ENCODE measurements at regions not wholly inside any gene's neighbourhood (a gene's known extent, or its start where the extent isn't known, plus 50 kb on each side); places are given as distances from the start of the nearest gene placed in this dataset.
"Not testable (repeated sequence)": the region's sequence is repeated elsewhere in the genome, so short reads cannot be mapped to it uniquely, and the experiment has no call there.

GRCh38 chr5:169374111-169374510 lies 73.2 kb upstream of the SLIT3 start:
- no peak for DNase-seq
- H3K36me3 ChIP-seq = no peaks in the 10 kb centered on the region
- no peaks in the 10 kb centered on the region for H3K4me1 ChIP-seq
- H3K4me3 ChIP-seq = no peak overlapping the region
- no peaks in the 10 kb centered on the region for H3K9me3 ChIP-seq (replicated peaks)
- H3K27me3 ChIP-seq = no peaks in the 10 kb centered on the region
- no peak overlapping the region for H3K27ac ChIP-seq

GRCh38 chr5:169371801-169372200 lies 70.9 kb upstream of the SLIT3 start:
- not testable (repeated sequence) for H3K9me3 ChIP-seq (replicated peaks); H3K27ac ChIP-seq; DNase-seq; H3K4me1 ChIP-seq; H3K4me3 ChIP-seq; H3K36me3 ChIP-seq; H3K27me3 ChIP-seq

DNA sequence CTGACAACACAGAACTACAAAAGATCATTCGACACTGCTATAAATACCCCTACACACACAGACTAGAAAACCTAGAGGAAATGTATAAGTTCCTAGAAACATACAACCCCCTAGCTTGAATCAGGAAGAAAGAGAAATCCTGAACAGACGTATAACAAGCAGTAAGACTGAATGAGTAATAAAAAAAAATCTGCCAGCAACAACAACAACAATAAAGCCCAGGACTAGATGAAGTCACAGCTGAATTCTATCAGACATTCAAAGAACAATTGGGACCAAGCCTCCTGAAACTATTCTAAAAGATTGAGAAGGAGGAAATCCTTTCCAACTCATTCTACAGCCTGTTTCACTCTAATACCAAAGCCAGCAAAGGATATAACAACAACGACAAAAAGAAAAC lies 68.2 kb upstream of the SLIT3 start:
- H3K27me3 ChIP-seq = no peaks in the 10 kb centered on the region
- no peak overlapping the region for H3K27ac ChIP-seq
- H3K4me3 ChIP-seq = no peak overlapping the region
- no peak for DNase-seq
- H3K9me3 ChIP-seq (replicated peaks) = no peaks in the 10 kb centered on the region
- H3K4me1 ChIP-seq = no peaks in the 10 kb centered on the region
- no peaks in the 10 kb centered on the region for H3K36me3 ChIP-seq

DNA sequence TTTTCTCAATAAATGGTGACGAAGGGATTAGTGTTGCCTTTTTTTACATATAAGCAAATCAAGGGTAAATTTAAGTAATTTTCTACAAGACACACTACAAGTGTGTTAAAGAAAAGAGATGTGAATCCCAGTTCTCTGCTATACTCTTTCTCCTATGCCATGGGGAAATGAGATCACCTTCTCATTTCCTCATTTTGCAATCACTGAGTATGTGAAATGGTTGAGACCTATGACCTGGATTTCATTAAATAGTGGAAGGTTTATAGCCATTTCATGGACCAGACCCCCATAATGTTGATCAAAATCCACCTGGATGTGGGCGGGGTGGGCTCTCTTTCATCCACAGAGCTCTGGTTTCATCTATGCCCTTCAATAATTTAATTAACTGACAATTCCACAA lies 66.9 kb upstream of the SLIT3 start:
- H3K36me3 ChIP-seq = no peaks in the 10 kb centered on the region
- H3K27ac ChIP-seq = no peak overlapping the region
- H3K9me3 ChIP-seq (replicated peaks) = no peaks in the 10 kb centered on the region
- no peak overlapping the region for H3K4me3 ChIP-seq
- no peaks in the 10 kb centered on the region for H3K27me3 ChIP-seq
- DNase-seq = no peak
- no peaks in the 10 kb centered on the region for H3K4me1 ChIP-seq

DNA sequence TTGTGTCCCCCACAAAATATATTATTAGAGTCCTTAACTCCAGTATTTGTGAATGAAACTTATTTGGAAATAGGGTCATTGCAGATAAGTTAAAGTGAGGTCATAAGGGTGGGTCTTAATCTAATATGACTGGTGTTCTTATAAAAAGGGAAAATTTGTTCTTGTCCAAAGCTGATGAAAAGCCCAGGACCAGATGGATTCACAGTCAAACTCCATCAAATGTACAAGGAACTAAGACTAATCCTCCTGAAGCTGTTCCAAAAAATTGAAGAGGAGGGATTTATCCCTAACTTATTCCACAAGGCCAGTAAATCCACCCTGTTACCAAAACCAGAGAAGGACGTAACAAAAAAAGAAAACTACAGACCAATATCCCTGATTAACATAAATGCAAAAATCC lies 56.4 kb upstream of the SLIT3 start:
- no peaks in the 10 kb centered on the region; the same call in 1 of the 2 replicates for H3K27me3 ChIP-seq
- no peak overlapping the region for H3K27ac ChIP-seq

GRCh38 chr5:169356811-169357210 lies 55.9 kb upstream of the SLIT3 start:
- Histone ChIP-seq H3K27ac (no peak overlapping the region), H3K27me3 (no peaks in the 10 kb centered on the region; the same call in 1 of the 2 replicates), H3K36me3 (no peaks in the 10 kb centered on the region), H3K4me3 (no peak overlapping the region), H3K9me3 (replicated peaks) (no peaks in the 10 kb centered on the region), H3K4me1 (no peaks in the 10 kb centered on the region)
- DNase-seq = no peak

More for the DNA sequence above, 56.4 kb upstream of the SLIT3 start:
- H3K4me1 ChIP-seq = no peaks in the 10 kb centered on the region
- H3K9me3 ChIP-seq (replicated peaks) = no peaks in the 10 kb centered on the region
- DNase-seq = no peak
- no peaks in the 10 kb centered on the region for H3K36me3 ChIP-seq
- H3K4me3 ChIP-seq = no peak overlapping the region

- no peaks in the 10 kb centered on the region; the same call in 1 of the 2 replicates for H3K27me3 ChIP-seq
- DNase-seq = no peak
- H3K36me3 ChIP-seq = no peaks in the 10 kb centered on the region
- H3K4me1 ChIP-seq = no peaks in the 10 kb centered on the region
- no peak overlapping the region for H3K4me3 ChIP-seq
- no peak overlapping the region for H3K27ac ChIP-seq
- H3K9me3 ChIP-seq (replicated peaks) = no peaks in the 10 kb centered on the region
Observed at GRCh38 chr5:169356181-169356580, 55.2 kb upstream of the SLIT3 start.

DNA sequence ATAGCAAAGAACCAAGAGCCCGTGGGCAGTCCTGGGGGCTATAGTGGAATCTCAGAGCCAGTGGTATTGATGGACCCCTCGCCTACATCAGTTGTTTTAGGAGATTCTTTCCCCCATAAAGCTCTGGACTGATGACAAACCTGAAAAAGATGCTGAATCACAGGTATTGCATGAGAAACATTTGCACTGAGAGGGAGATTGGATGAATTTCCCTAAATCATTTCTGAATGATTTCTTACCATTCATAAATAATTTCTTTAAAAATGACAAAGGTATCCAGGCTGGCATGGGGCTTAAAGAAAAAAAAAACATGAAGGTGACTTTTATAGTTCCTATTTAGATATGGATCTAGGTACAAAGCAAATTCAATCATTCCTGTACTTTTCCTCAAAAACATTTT lies 54.0 kb upstream of the SLIT3 start:
- no peak for DNase-seq
- Histone ChIP-seq H3K36me3 (no peaks in the 10 kb centered on the region), H3K4me3 (no peak overlapping the region), H3K4me1 (peaks cover 3% of the 10 kb centered on the region; the same call in 1 of the 2 replicates), H3K27ac (no peak overlapping the region), H3K27me3 (no peaks in the 10 kb centered on the region; the same call in 1 of the 2 replicates), H3K9me3 (replicated peaks) (no peaks in the 10 kb centered on the region)

GRCh38 chr5:169354263-169354662 lies 53.3 kb upstream of the SLIT3 start:
- Histone ChIP-seq H3K27me3 (no peaks in the 10 kb centered on the region; the same call in 1 of the 2 replicates), H3K36me3 (no peaks in the 10 kb centered on the region), H3K4me3 (no peak overlapping the region), H3K9me3 (replicated peaks) (no peaks in the 10 kb centered on the region), H3K4me1 (peaks cover 3% of the 10 kb centered on the region; the same call in 1 of the 2 replicates), H3K27ac (no peak overlapping the region)
- DNase-seq = no peak

- Histone ChIP-seq H3K4me3 (no peak overlapping the region), H3K27me3 (no peaks in the 10 kb centered on the region; the same call in 1 of the 2 replicates), H3K36me3 (no peaks in the 10 kb centered on the region), H3K9me3 (replicated peaks) (no peaks in the 10 kb centered on the region), H3K4me1 (peaks cover 3% of the 10 kb centered on the region; the same call in 1 of the 2 replicates), H3K27ac (no peak overlapping the region)
- no peak for DNase-seq
Observed at GRCh38 chr5:169352901-169353300, 52.0 kb upstream of the SLIT3 start.

DNA sequence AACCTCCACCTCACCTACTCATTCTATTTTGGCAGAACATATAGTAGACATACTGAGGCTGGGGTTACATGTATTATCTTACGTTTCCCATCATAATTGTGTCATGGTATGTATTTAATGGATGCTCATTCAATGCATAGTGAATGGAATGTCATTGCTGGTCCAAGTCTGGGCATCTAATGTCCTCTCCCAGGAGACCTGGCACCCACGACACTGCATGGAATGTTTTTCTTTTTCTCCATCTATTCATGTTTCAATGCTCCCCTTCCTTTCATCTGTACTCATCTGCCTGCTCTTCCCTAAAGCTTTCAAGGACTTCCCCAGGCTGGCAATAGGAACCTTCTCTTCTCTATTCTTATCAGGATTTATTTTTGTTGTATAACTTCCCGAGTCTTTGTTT lies 50.8 kb upstream of the SLIT3 start:
- Histone ChIP-seq H3K27ac (no peak overlapping the region), H3K27me3 (no peaks in the 10 kb centered on the region; the same call in 1 of the 2 replicates), H3K9me3 (replicated peaks) (no peaks in the 10 kb centered on the region), H3K4me3 (no peak overlapping the region), H3K4me1 (peaks cover 3% of the 10 kb centered on the region; the same call in 1 of the 2 replicates), H3K36me3 (no peaks in the 10 kb centered on the region)
- DNase-seq = no peak

GRCh38 chr5:169350759-169351240 lies 49.9 kb upstream of the SLIT3 start:
- peak; percentile 9 to 15 for DNase-seq
- no peaks in the 10 kb centered on the region for H3K9me3 ChIP-seq (replicated peaks)
- H3K4me1 ChIP-seq = peaks cover 3% of the 10 kb centered on the region; the same call in 1 of the 2 replicates
- no peak overlapping the region for H3K4me3 ChIP-seq
- no peaks in the 10 kb centered on the region; the same call in 1 of the 2 replicates for H3K27me3 ChIP-seq
- H3K27ac ChIP-seq = no peak overlapping the region
- no peaks in the 10 kb centered on the region for H3K36me3 ChIP-seq
